ENCODE measurements at regions not wholly inside any gene's neighbourhood (a gene's known extent, or its start where the extent isn't known, plus 50 kb on each side); places are given as distances from the start of the nearest gene placed in this dataset.

GRCh38 chr13:34681405-34681955 is 260.6 kb upstream of the NBEA start:
- TF ChIP-seq, protein P1, sequence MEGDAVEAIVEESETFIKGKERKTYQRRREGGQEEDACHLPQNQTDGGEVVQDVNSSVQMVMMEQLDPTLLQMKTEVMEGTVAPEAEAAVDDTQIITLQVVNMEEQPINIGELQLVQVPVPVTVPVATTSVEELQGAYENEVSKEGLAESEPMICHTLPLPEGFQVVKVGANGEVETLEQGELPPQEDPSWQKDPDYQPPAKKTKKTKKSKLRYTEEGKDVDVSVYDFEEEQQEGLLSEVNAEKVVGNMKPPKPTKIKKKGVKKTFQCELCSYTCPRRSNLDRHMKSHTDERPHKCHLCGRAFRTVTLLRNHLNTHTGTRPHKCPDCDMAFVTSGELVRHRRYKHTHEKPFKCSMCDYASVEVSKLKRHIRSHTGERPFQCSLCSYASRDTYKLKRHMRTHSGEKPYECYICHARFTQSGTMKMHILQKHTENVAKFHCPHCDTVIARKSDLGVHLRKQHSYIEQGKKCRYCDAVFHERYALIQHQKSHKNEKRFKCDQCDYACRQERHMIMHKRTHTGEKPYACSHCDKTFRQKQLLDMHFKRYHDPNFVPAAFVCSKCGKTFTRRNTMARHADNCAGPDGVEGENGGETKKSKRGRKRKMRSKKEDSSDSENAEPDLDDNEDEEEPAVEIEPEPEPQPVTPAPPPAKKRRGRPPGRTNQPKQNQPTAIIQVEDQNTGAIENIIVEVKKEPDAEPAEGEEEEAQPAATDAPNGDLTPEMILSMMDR (IDR thresholded peaks at IDR 0.05; ENCODE audit: low read depth, low read length), result no peak
- H3K4me3 ChIP-seq (ENCODE audit: low read depth, low read length), result no peak overlapping the region

GRCh38 chr13:34695063-34695462 is 247.0 kb upstream of the NBEA start:
- TF ChIP-seq, protein P1 (IDR thresholded peaks at IDR 0.05; ENCODE audit: low read depth, low read length), result no peak
- no peak overlapping the region for H3K4me3 ChIP-seq (ENCODE audit: low read depth, low read length)

DNA sequence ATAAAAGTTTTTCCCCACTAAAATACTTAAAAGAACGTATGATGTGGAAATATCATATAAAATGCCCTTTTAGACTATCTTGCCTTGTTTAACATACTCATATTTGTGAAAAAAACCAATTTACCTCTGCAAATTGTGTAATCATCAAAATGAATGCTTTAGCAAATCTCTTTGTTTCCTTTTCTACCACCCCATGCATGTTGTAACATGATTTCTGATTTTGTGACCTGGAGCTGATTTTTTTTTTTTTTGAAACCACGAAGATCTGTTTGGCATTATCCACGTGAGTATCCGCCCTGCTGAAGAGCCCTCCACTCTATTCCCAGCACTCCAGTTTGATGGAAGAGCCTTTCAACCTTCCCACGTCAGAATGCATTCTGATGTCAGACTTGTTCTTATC is 245.8 kb upstream of the NBEA start:
- no peak overlapping the region for H3K4me3 ChIP-seq (ENCODE audit: low read depth, low read length)
- TF ChIP-seq, protein P1 (IDR thresholded peaks at IDR 0.05; ENCODE audit: low read depth, low read length), result no peak

DNA sequence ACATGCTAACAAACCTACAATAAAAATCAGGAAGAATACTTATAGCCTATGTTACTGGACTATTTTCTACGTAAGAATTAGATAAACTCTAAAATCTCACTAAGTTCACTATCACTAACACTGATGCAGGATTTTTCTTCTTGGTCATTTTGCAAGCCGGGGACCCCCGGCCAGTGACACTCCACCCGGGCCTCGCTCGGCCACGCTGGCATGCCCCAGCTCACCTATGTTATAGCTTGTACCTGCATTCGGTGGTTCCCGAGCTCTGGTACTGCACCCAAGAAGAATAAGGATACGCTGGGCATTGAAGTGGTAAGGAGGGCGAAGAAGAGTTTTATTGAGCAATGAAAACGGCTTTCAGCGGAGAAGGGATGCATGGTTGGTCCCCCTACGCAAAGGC is 245.3 kb upstream of the NBEA start:
- H3K4me3 ChIP-seq (ENCODE audit: low read depth, low read length), result no peak overlapping the region
- TF ChIP-seq, protein P1 (IDR thresholded peaks at IDR 0.05; ENCODE audit: low read depth, low read length), result no peak

DNA sequence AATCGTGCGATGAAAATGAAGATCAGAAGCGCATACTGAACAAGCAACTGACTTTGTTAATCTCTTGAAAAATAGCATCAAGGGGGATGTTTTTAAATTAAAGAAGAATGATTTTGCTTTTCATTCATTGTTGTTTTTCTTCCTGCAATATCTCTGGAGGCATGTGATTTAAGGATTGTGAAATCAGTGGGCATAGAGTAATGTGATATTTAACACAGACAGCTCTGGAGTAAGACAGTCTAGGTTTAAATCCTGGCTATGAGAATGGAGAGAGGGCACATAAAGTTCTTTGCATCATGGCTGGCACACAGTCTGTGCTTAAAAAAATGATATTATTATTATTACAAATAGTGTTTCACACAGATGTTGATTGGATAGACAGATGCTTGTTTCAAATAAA is 243.1 kb upstream of the NBEA start:
- TF ChIP-seq, protein P1 (IDR thresholded peaks at IDR 0.05; ENCODE audit: low read depth, low read length), result no peak

DNA sequence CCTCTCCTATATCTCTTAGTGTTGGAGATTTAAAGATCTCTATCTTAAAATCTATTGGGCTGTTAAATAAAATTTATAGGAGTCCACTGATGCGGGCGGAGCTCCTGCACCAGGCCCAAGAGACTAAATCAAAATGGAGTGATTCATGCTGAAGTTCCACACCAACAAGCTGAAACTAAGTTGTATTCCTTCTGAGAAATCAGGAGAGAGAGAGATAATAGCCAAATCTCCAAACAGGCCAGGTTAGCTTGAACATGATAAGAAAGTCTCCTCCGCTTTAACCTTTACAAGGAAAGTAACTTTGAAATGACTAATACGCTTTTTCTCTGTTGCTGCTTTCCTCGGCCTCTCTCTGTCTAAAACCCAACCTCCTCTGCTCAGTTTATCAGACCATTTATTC is 241.9 kb upstream of the NBEA start:
- TF ChIP-seq, protein P1 (IDR thresholded peaks at IDR 0.05; ENCODE audit: low read depth, low read length), result no peak
- H3K4me3 ChIP-seq (ENCODE audit: low read depth, low read length), result no peak overlapping the region

More for the DNA sequence above, 243.1 kb upstream of the NBEA start:
- no peak overlapping the region for H3K4me3 ChIP-seq (ENCODE audit: low read depth, low read length)

GRCh38 chr13:34701919-34702318 is 240.2 kb upstream of the NBEA start:
- TF ChIP-seq, protein P1 (IDR thresholded peaks at IDR 0.05; ENCODE audit: low read depth, low read length), result no peak
- H3K4me3 ChIP-seq (ENCODE audit: low read depth, low read length), result no peak overlapping the region

All from WI38 (cell line).